ENCODE measurements at regions not wholly inside any gene's neighbourhood (a gene's known extent, or its start where the extent isn't known, plus 50 kb on each side); places are given as distances from the start of the nearest gene placed in this dataset.

- no peak overlapping the region for H2BK12ac ChIP-seq (ENCODE audit: insufficient read length, low read depth, low read length)
- H3K9me3 ChIP-seq (ENCODE audit: control insufficient read depth, low read depth, low read length), result no peaks in the 10 kb centered on the region
- no peak overlapping the region for H2AFZ ChIP-seq (ENCODE audit: low read length)
- no peak overlapping the region for H3T11ph ChIP-seq (ENCODE audit: low read length)
- no peaks in the 10 kb centered on the region for H3K27me3 Mint-ChIP-seq (ENCODE audit: low read depth)
- H3K18ac ChIP-seq (ENCODE audit: insufficient read length, low read depth, low read length), result no peak overlapping the region
- H3K9me3 Mint-ChIP-seq, result peaks cover 1 to 2% of the 10 kb centered on the region in 2 experiments; a peak in 4 of 5 replicates
- no peak for DNase-seq
- no peak overlapping the region for H2BK15ac ChIP-seq (ENCODE audit: low read depth, low read length)
- H3K4me3 Mint-ChIP-seq, result no peak overlapping the region
- H3K27me3 ChIP-seq (ENCODE audit: insufficient read depth, low read length), result no peaks in the 10 kb centered on the region
- no peak overlapping the region for H2AK5ac ChIP-seq (ENCODE audit: insufficient read length, low read length)
- H3K79me2 ChIP-seq (ENCODE audit: insufficient read depth, low read length), result no peaks in the 10 kb centered on the region
- no peak overlapping the region for H3K23ac ChIP-seq (ENCODE audit: insufficient read length, low read depth, low read length)
- no peak overlapping the region for H3K14ac ChIP-seq (ENCODE audit: insufficient read depth, low read length)
- no peaks in the 10 kb centered on the region for H4K20me1 ChIP-seq (ENCODE audit: control insufficient read depth, insufficient read depth, insufficient read length)
- no peak overlapping the region for H3K4me2 ChIP-seq (ENCODE audit: insufficient read depth, insufficient read length, low read length)
- H3K4ac ChIP-seq (ENCODE audit: low read depth, low read length), result no peak overlapping the region
- H3K79me1 ChIP-seq (ENCODE audit: insufficient read depth, low read depth, low read length, poor library complexity, severe bottlenecking), result no peaks in the 10 kb centered on the region
- no peak overlapping the region for H4K91ac ChIP-seq (ENCODE audit: insufficient read length, low read depth, low read length)
- no peaks in the 10 kb centered on the region for H3K4me1 ChIP-seq (ENCODE audit: insufficient read depth, low read length)
- TF ChIP-seq CTCF (conservative IDR thresholded peaks at IDR 0.05), result no peak
- H4K5ac ChIP-seq (ENCODE audit: insufficient read length, low read depth, low read length), result no peak overlapping the region
- H3K4me1 Mint-ChIP-seq, result no peaks in the 10 kb centered on the region
- peaks cover 0 to 1% (median under 1%) of the 10 kb centered on the region in 3 experiments; a peak in 2 of 7 replicates for H3K36me3 Mint-ChIP-seq (ENCODE audit: insufficient read depth in 1 of 3, low read depth in 3 of 3)
- H3K56ac ChIP-seq (ENCODE audit: insufficient read length, low read depth, low read length), result no peak overlapping the region
- H3K27ac ChIP-seq (ENCODE audit: insufficient read length, low read depth, low read length), result no peak overlapping the region
- WGBS (ENCODE audit: extremely low coverage, insufficient read length, low lambda C conversion rate), result no CpG with 5 or more reads among the region's 1 CpG
- H3K27ac Mint-ChIP-seq, result no peak overlapping the region
- no peak overlapping the region for H2BK20ac ChIP-seq (ENCODE audit: low read depth, low read length, poor library complexity, severe bottlenecking)
- H3K9ac ChIP-seq (ENCODE audit: extremely low read depth, insufficient read length, low read length), result no peak overlapping the region
- H4K8ac ChIP-seq (replicated peaks; ENCODE audit: insufficient read length, low read depth, low read length), result no peak overlapping the region
- no peaks in the 10 kb centered on the region for H3K23me2 ChIP-seq (ENCODE audit: insufficient read length, low read depth, low read length, poor library complexity, severe bottlenecking)
- H2BK5ac ChIP-seq (ENCODE audit: insufficient read length, low read length), result no peak overlapping the region
- no peak overlapping the region for H2BK120ac ChIP-seq (ENCODE audit: low read depth, low read length, poor library complexity, severe bottlenecking)
These were observed 126.8 kb downstream of the ALOX5 start for GRCh38 chr10:45500798-45501197.
